CD14-positive monocyte (primary cell): ENCODE measurements at regions not wholly inside any gene's neighbourhood (a gene's known extent, or its start where the extent isn't known, plus 50 kb on each side); places are given as distances from the start of the nearest gene placed in this dataset.

Experiments
- DNase-seq, 3 donors: peaks; one replicate each; pipeline ENCODE4 v3.0.0-alpha.2; 2011 to 2022
- H2AFZ ChIP-seq: 2 replicates; pipeline ENCODE4 v1.6.0; 2012; ENCODE audit warnings: mild to moderate bottlenecking, low read depth, low read length, inconsistent platforms; ENCODE audit not compliant: insufficient read depth, poor library complexity, severe bottlenecking
- H3K27ac ChIP-seq, 2 donors: 1 replicate in 1 of 2; 2 replicates in 1 of 2; pipeline ENCODE4 v1.5.1; 2012 to 2013; ENCODE audit warnings: low read length in 2 of 2, control low read depth in 1 of 2, inconsistent platforms in 1 of 2, low read depth in 1 of 2, mild to moderate bottlenecking in 1 of 2
- H3K27me3 ChIP-seq, 2 donors: one replicate each; pipeline versions ENCODE4 v1.6.0 to v1.6.1; 2011 to 2013; ENCODE audit warnings: low read length in 2 of 2; ENCODE audit not compliant: control insufficient read depth in 2 of 2, insufficient read depth in 2 of 2
- H3K36me3 ChIP-seq, 2 donors: replicated peaks in 1 of 2; 1 replicate in 1 of 2; 2 replicates in 1 of 2; pipeline versions ENCODE4 v1.5.1 to v1.6.1; 2012 to 2013; ENCODE audit warnings: low read length in 2 of 2, control low read depth in 1 of 2, inconsistent platforms in 1 of 2, mild to moderate bottlenecking in 1 of 2; ENCODE audit not compliant: insufficient read depth in 2 of 2, control insufficient read depth in 1 of 2
- H3K4me1 ChIP-seq, 2 donors: 1 replicate in 1 of 2; 2 replicates in 1 of 2; pipeline versions ENCODE4 v1.5.1 to v1.6.1; 2012 to 2013; ENCODE audit warnings: low read length in 2 of 2, control low read depth in 1 of 2, inconsistent platforms in 1 of 2, mild to moderate bottlenecking in 1 of 2, moderate library complexity in 1 of 2; ENCODE audit not compliant: insufficient read depth in 2 of 2, control insufficient read depth in 1 of 2
- H3K4me2 ChIP-seq: replicated peaks from 2 replicates; pipeline ENCODE3; 2012; ENCODE audit warnings: low read length, moderate library complexity, mild to moderate bottlenecking; ENCODE audit not compliant: poor library complexity, severe bottlenecking; ENCODE audit errors: extremely low read depth
- H3K4me3 ChIP-seq, 3 experiments: fragments of 200-600 bp in 1 of 3; sonication (generic) in 1 of 3; replicated peaks in 1 of 3; 1 replicate in 2 of 3; 2 replicates in 1 of 3; pipeline ENCODE4 v1.5.1; 2011 to 2013; ENCODE audit warnings: low read length in 3 of 3, mild to moderate bottlenecking in 3 of 3, control low read depth in 2 of 3, low read depth in 2 of 3, inconsistent platforms in 1 of 3, moderate library complexity in 1 of 3
- H3K79me2 ChIP-seq: 2 replicates; pipeline ENCODE4 v1.6.0; 2012; ENCODE audit warnings: mild to moderate bottlenecking, control low read depth, inconsistent platforms, low read length, moderate library complexity; ENCODE audit not compliant: insufficient read depth
- H3K9ac ChIP-seq: 2 replicates; pipeline ENCODE4 v1.6.0; 2017; ENCODE audit warnings: low read length, mild to moderate bottlenecking; ENCODE audit not compliant: insufficient read depth, poor library complexity, severe bottlenecking
- H3K9me3 ChIP-seq, 2 donors: replicated peaks in 1 of 2; 1 replicate in 1 of 2; 2 replicates in 1 of 2; pipeline versions ENCODE4 v1.5.1 to v1.6.1; 2012 to 2013; ENCODE audit warnings: low read length in 2 of 2, control low read depth in 1 of 2; ENCODE audit not compliant: control insufficient read depth in 1 of 2, insufficient read depth in 1 of 2
- H4K20me1 ChIP-seq: 2 replicates; pipeline ENCODE4 v1.6.0; 2012; ENCODE audit warnings: mild to moderate bottlenecking, low read length, control low read depth, moderate library complexity; ENCODE audit not compliant: insufficient read depth
- H3K27ac Mint-ChIP-seq, 7 donors: one replicate each; pipeline ENCODE4 v1.8.0; 2020; ENCODE audit warnings: mild to moderate bottlenecking in 7 of 7, mixed read lengths in 7 of 7, moderate library complexity in 6 of 7, inconsistent platforms in 2 of 7
- H3K27me3 Mint-ChIP-seq, 3 donors: one replicate each; pipeline ENCODE4 v1.8.0; 2021 to 2022; ENCODE audit warnings: low read depth in 3 of 3, mild to moderate bottlenecking in 3 of 3, mixed read lengths in 3 of 3, moderate library complexity in 3 of 3, inconsistent platforms in 1 of 3
- H3K36me3 Mint-ChIP-seq, 2 donors: one replicate each; pipeline ENCODE4 v1.8.0; 2020; ENCODE audit warnings: mixed read lengths in 2 of 2, inconsistent platforms in 1 of 2, mild to moderate bottlenecking in 1 of 2
- H3K4me1 Mint-ChIP-seq: one replicate; pipeline ENCODE4 v1.8.0; 2020; ENCODE audit warnings: mild to moderate bottlenecking, mixed read lengths
- H3K4me3 Mint-ChIP-seq, 2 donors: one replicate each; pipeline ENCODE4 v1.8.0; 2020; ENCODE audit warnings: mild to moderate bottlenecking in 2 of 2, mixed read lengths in 2 of 2, moderate library complexity in 1 of 2
- H3K9me3 Mint-ChIP-seq, 7 donors: one replicate each; pipeline ENCODE4 v1.8.0; 2020 to 2022; ENCODE audit warnings: mixed read lengths in 7 of 7, mild to moderate bottlenecking in 6 of 7, moderate library complexity in 6 of 7, inconsistent platforms in 2 of 7
- CTCF ChIP-seq: fragments of 200-600 bp; IDR thresholded peaks from one replicate; pipeline ENCODE4 v1.8.0; 2022; ENCODE audit warnings: antibody characterized with exemption, mild to moderate bottlenecking
- WGBS: methylation state at CpG from one replicate; pipeline ENCODE4 v1.1.5; 2013; ENCODE audit warnings: missing lambda C conversion rate; ENCODE audit not compliant: insufficient coverage; 5-methylcytosine and 5-hydroxymethylcytosine counted together
- intact Hi-C, 2 donors: fragments of 100-400 bp; cut with micrococcal nuclease; formaldehyde crosslinking; loops; one replicate each; pipeline versions ENCODE4 v1.15.0 to v1.15.1; 2023

DNA sequence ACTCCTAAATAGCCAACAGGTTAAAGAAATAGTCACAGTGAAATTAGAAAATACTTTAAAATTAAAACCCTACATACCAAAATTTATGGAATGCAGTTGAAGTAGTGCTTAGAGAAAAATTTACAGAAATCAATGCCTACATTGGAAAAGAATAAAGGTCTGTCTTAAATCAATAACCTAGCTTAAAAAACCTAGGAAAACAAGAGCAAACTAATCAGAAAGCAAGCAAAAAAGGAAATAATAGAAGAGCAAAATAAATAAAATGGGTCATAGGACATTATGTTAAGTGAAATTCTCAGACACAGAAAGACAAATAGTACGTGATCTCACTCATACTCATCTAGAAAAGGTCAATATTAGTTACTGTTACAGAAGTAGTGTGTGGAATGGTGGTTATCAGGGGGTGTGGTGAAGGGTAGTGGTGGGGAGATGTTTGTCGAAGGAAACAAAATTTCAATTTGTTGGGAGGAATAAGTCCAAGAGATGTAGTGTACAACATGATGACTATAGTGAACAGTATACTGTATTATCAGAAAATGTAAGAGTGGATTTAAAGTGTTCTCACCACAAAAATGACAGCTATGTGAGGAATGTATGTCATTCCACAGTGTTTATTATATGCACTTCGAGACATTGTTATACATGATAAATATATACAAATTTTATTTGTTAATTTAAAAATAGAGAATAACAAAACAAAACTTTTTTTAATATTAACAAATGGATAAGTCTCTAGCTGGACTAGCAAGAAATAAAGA is 423.6 kb downstream of the CDH26 start:
- H3K27ac Mint-ChIP-seq, result no peak overlapping the region
- Histone ChIP-seq H3K27me3 (no peaks in the 10 kb centered on the region), H3K79me2 (no peaks in the 10 kb centered on the region), H3K4me3 (no peak overlapping the region), H4K20me1 (no peaks in the 10 kb centered on the region), H2AFZ (no peak overlapping the region), H3K9me3 (no peaks in the 10 kb centered on the region), H3K4me1 (no peaks in the 10 kb centered on the region), H3K9ac (no peak overlapping the region), H3K27ac (no peak overlapping the region), H3K36me3 (no peaks in the 10 kb centered on the region), H3K4me2 (no peak overlapping the region)
- H3K9me3 Mint-ChIP-seq, result peaks cover 0 to 9% (median 4%) of the 10 kb centered on the region in 7 donors
- peaks cover 0 to 3% (median 3%) of the 10 kb centered on the region in 3 donors for H3K27me3 Mint-ChIP-seq
- no peaks in the 10 kb centered on the region for H3K4me1 Mint-ChIP-seq
- no peak for TF ChIP-seq CTCF
- DNase-seq, result no peak
- no peak overlapping the region for H3K4me3 Mint-ChIP-seq
- intact Hi-C loops, result no loop called here
- H3K36me3 Mint-ChIP-seq, result no peaks in the 10 kb centered on the region
- 100% methylated on average over 1 of the region's 3 CpGs for WGBS

- Histone ChIP-seq H3K4me1 (no peaks in the 10 kb centered on the region), H3K27me3 (no peaks in the 10 kb centered on the region), H3K36me3 (no peaks in the 10 kb centered on the region), H2AFZ (no peak overlapping the region), H3K9ac (no peak overlapping the region), H3K4me3 (no peak overlapping the region), H3K79me2 (no peaks in the 10 kb centered on the region), H3K27ac (no peak overlapping the region), H3K9me3 (no peaks in the 10 kb centered on the region), H4K20me1 (no peaks in the 10 kb centered on the region), H3K4me2 (no peak overlapping the region)
- peaks cover 0 to 3% (median 0%) of the 10 kb centered on the region in 7 donors for H3K9me3 Mint-ChIP-seq
- H3K27me3 Mint-ChIP-seq, result peaks cover 1 to 4% (median 2%) of the 10 kb centered on the region in 3 donors
- H3K27ac Mint-ChIP-seq, result no peak overlapping the region
- DNase-seq, result no peak
- H3K4me1 Mint-ChIP-seq, result no peaks in the 10 kb centered on the region
- H3K36me3 Mint-ChIP-seq, result no peaks in the 10 kb centered on the region
- no peak overlapping the region for H3K4me3 Mint-ChIP-seq
- TF ChIP-seq CTCF, result no peak
- intact Hi-C loops, result no loop called here
These were observed 431.2 kb downstream of the CDH26 start for GRCh38 chr20:60389441-60389840.
